K562 (cell line): ENCODE measurements at regions not wholly inside any gene's neighbourhood (a gene's known extent, or its start where the extent isn't known, plus 50 kb on each side); places are given as distances from the start of the nearest gene placed in this dataset.

Source experiments
- ETV5 ChIP-seq: sonication (generic); formaldehyde crosslinking; IDR thresholded peaks from 2 replicates; pipeline ENCODE4 v1.4.0; 2020; ENCODE audit warnings: low read depth, mild to moderate bottlenecking, missing genetic modification reagents
- JUN ChIP-seq, 2 experiments: sonication (generic) in 1 of 2; formaldehyde crosslinking in 1 of 2; IDR thresholded peaks; 2 replicates each; pipeline versions ENCODE4 v1.6.1 to v1.8.0; 2012 to 2022; ENCODE audit warnings: borderline replicate concordance in 2 of 2, mild to moderate bottlenecking in 2 of 2, improper control_type of control experiment in 1 of 2, low read depth in 1 of 2, low read length in 1 of 2, missing genetic modification reagents in 1 of 2
- POLR2B ChIP-seq: fragments of 450-650 bp; IDR thresholded peaks from 2 replicates; pipeline ENCODE4 v1.6.1; 2018; ENCODE audit warnings: low read depth; ENCODE audit not compliant: partially characterized antibody
- RCOR1 ChIP-seq, 2 experiments: IDR thresholded peaks; 2 replicates each; pipeline ENCODE4 v1.6.1; 2012; ENCODE audit warnings: low read depth in 2 of 2, low read length in 2 of 2, borderline replicate concordance in 1 of 2, improper control_type of control experiment in 1 of 2
- RFX5 ChIP-seq: IDR thresholded peaks from 2 replicates; pipeline ENCODE4 v1.6.1; 2011; ENCODE audit warnings: low read depth, mild to moderate bottlenecking, improper control_type of control experiment, low read length
- TBL1XR1 ChIP-seq, 2 experiments: IDR thresholded peaks; 2 replicates each; pipeline ENCODE4 v1.6.1; 2012; ENCODE audit warnings: improper control_type of control experiment in 2 of 2, low read length in 2 of 2, mild to moderate bottlenecking in 1 of 2
- ZNF23 ChIP-seq: fragments of 250-450 bp; sonication (Bioruptor Pico); IDR thresholded peaks from 2 replicates; pipeline ENCODE4 v1.4.0; 2020; ENCODE audit warnings: mild to moderate bottlenecking
- TF ChIP-seq, protein P1 (sequence below), 3 experiments: IDR thresholded peaks in 2 of 3; conservative IDR thresholded peaks in 1 of 3; 2 replicates each; pipeline ENCODE4 v1.5.1; 2011 to 2012; ENCODE audit warnings: low read length in 3 of 3, mild to moderate bottlenecking in 3 of 3, control low read depth in 2 of 3, improper control_type of control experiment in 1 of 3, inconsistent platforms in 1 of 3, low read depth in 1 of 3, mixed read lengths in 1 of 3, moderate library complexity in 1 of 3; ENCODE audit not compliant: insufficient read depth in 2 of 3
- TF ChIP-seq, protein P2 (sequence below), 3 experiments: fragments of 200-800 bp in 1 of 3; fragments of 250-450 bp in 1 of 3; fragments of 450-650 bp in 1 of 3; sonication (Bioruptor Pico) in 1 of 3; sonication (Bioruptor generic) in 1 of 3; formaldehyde crosslinking in 1 of 3; IDR thresholded peaks; 2 replicates each; pipeline versions ENCODE4 v1.6.1 to v1.8.0; 2016 to 2022; ENCODE audit warnings: mild to moderate bottlenecking in 2 of 3, missing genetic modification characterization in 2 of 3, missing compliant biosample characterization in 1 of 3, moderate library complexity in 1 of 3
- TF ChIP-seq, protein P3 (sequence below): fragments of 450-650 bp; formaldehyde crosslinking; IDR thresholded peaks from 2 replicates; pipeline ENCODE4 v1.4.0; 2020; ENCODE audit warnings: mild to moderate bottlenecking, moderate library complexity
- TF ChIP-seq, protein P4 (sequence below): fragments of 450-650 bp; conservative IDR thresholded peaks from 2 replicates; pipeline ENCODE4 v1.6.1; 2016; ENCODE audit warnings: missing genetic modification characterization, low read depth, mild to moderate bottlenecking, control low read depth, missing compliant biosample characterization

DNA sequence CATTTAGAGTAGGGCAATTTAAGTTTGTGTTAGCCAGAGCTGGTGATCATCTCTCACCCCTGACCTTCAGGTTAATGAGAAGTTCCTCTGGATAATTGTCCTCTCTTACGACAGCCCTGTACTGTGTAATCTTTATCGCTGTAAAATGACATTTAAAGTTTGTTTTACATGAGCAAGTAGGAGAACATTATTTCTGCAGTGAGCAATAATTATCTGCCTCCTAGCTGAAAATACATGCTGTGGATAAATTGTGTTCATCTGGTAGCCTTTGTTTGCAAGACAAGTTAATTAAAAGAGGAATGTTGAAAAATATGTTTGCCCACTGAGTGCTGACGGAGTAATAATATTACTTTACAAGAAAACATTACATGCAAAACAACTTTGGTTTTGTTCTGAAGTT, 1083.8 kb upstream of the NUDT12 start:
- TF ChIP-seq, protein P1, sequence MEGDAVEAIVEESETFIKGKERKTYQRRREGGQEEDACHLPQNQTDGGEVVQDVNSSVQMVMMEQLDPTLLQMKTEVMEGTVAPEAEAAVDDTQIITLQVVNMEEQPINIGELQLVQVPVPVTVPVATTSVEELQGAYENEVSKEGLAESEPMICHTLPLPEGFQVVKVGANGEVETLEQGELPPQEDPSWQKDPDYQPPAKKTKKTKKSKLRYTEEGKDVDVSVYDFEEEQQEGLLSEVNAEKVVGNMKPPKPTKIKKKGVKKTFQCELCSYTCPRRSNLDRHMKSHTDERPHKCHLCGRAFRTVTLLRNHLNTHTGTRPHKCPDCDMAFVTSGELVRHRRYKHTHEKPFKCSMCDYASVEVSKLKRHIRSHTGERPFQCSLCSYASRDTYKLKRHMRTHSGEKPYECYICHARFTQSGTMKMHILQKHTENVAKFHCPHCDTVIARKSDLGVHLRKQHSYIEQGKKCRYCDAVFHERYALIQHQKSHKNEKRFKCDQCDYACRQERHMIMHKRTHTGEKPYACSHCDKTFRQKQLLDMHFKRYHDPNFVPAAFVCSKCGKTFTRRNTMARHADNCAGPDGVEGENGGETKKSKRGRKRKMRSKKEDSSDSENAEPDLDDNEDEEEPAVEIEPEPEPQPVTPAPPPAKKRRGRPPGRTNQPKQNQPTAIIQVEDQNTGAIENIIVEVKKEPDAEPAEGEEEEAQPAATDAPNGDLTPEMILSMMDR (IDR thresholded peaks at IDR 0.05 in 2 of 3, conservative IDR thresholded peaks at IDR 0.05 in 1 of 3; ENCODE audit: insufficient read depth in 2 of 3, low read depth in 1 of 3, low read length in 3 of 3) = no peak
- no peak for TF ChIP-seq POLR2B
- no peak for TF ChIP-seq RCOR1 (IDR thresholded peaks at IDR 0.05; ENCODE audit: borderline replicate concordance in 1 of 2, low read depth in 2 of 2, low read length in 2 of 2)
- TF ChIP-seq, protein P2, sequence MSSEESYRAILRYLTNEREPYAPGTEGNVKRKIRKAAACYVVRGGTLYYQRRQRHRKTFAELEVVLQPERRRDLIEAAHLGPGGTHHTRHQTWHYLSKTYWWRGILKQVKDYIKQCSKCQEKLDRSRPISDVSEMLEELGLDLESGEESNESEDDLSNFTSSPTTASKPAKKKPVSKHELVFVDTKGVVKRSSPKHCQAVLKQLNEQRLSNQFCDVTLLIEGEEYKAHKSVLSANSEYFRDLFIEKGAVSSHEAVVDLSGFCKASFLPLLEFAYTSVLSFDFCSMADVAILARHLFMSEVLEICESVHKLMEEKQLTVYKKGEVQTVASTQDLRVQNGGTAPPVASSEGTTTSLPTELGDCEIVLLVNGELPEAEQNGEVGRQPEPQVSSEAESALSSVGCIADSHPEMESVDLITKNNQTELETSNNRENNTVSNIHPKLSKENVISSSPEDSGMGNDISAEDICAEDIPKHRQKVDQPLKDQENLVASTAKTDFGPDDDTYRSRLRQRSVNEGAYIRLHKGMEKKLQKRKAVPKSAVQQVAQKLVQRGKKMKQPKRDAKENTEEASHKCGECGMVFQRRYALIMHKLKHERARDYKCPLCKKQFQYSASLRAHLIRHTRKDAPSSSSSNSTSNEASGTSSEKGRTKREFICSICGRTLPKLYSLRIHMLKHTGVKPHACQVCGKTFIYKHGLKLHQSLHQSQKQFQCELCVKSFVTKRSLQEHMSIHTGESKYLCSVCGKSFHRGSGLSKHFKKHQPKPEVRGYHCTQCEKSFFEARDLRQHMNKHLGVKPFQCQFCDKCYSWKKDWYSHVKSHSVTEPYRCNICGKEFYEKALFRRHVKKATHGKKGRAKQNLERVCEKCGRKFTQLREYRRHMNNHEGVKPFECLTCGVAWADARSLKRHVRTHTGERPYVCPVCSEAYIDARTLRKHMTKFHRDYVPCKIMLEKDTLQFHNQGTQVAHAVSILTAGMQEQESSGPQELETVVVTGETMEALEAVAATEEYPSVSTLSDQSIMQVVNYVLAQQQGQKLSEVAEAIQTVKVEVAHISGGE (CRISPR knock-in tag; IDR thresholded peaks at IDR 0.05) = no peak
- no peak for TF ChIP-seq TBL1XR1 (IDR thresholded peaks at IDR 0.05; ENCODE audit: low read length in 2 of 2)
- TF ChIP-seq, protein P3, sequence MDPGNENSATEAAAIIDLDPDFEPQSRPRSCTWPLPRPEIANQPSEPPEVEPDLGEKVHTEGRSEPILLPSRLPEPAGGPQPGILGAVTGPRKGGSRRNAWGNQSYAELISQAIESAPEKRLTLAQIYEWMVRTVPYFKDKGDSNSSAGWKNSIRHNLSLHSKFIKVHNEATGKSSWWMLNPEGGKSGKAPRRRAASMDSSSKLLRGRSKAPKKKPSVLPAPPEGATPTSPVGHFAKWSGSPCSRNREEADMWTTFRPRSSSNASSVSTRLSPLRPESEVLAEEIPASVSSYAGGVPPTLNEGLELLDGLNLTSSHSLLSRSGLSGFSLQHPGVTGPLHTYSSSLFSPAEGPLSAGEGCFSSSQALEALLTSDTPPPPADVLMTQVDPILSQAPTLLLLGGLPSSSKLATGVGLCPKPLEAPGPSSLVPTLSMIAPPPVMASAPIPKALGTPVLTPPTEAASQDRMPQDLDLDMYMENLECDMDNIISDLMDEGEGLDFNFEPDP = no peak
- TF ChIP-seq RFX5 = no peak
- TF ChIP-seq, protein P4, sequence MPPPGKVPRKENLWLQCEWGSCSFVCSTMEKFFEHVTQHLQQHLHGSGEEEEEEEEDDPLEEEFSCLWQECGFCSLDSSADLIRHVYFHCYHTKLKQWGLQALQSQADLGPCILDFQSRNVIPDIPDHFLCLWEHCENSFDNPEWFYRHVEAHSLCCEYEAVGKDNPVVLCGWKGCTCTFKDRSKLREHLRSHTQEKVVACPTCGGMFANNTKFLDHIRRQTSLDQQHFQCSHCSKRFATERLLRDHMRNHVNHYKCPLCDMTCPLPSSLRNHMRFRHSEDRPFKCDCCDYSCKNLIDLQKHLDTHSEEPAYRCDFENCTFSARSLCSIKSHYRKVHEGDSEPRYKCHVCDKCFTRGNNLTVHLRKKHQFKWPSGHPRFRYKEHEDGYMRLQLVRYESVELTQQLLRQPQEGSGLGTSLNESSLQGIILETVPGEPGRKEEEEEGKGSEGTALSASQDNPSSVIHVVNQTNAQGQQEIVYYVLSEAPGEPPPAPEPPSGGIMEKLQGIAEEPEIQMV (tag) = no peak
- no peak for TF ChIP-seq JUN (IDR thresholded peaks at IDR 0.05; ENCODE audit: borderline replicate concordance, low read depth, low read length)
- no peak for TF ChIP-seq JUN (CRISPR knock-in tag; IDR thresholded peaks at IDR 0.05; ENCODE audit: borderline replicate concordance)
- no peak for TF ChIP-seq ETV5
- no peak for TF ChIP-seq ZNF23 (CRISPR knock-in tag)
